NCI-H69 (cell line): ENCODE measurements at regions not wholly inside any gene's neighbourhood (a gene's known extent, or its start where the extent isn't known, plus 50 kb on each side); places are given as distances from the start of the nearest gene placed in this dataset.
"Not testable (repeated sequence)": the region's sequence is repeated elsewhere in the genome, so short reads cannot be mapped to it uniquely, and the experiment has no call there.

Experiments used
- DNase-seq: peaks from one replicate; lab custom pipeline; 2025; lab: John Stamatoyannopoulos, UW

GRCh38 chr2:16722677-16723076 is 57.0 kb upstream of the CYRIA start:
- no peak for DNase-seq

- no peak for DNase-seq
These were observed 56.5 kb upstream of the CYRIA start for GRCh38 chr2:16722126-16722525.

DNA sequence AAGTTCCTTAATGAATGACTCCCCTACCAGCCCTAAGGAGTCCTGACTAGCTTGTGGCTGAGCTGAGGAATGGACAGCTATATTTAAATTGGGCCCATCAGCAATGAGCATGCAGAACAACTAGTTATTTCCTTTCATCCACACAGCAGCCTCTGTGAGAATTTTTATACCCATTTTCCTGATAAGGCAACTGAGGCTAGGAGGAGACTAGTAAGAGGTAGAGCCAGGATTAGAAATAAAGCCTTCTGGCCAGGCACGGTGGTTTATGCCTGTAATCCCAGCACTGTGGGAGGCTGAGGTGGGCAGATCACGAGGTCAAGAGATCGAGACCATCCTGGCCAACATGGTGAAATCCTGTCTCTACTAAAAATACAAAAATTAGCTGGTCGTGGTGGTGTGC is 55.9 kb upstream of the CYRIA start:
- not testable (repeated sequence) for DNase-seq

GRCh38 chr2:16720737-16721136 is 55.1 kb upstream of the CYRIA start:
- not testable (repeated sequence) for DNase-seq

- no peak for DNase-seq
These were observed 53.8 kb upstream of the CYRIA start for GRCh38 chr2:16719485-16719808.

- no peak for DNase-seq
These were observed 53.2 kb upstream of the CYRIA start for GRCh38 chr2:16718576-16719484.

- no peak for DNase-seq
These were observed 51.8 kb upstream of the CYRIA start for GRCh38 chr2:16717477-16717876.

GRCh38 chr2:16716944-16717343 is 51.3 kb upstream of the CYRIA start:
- no peak for DNase-seq

- DNase-seq, result no peak
These were observed 50.4 kb upstream of the CYRIA start for GRCh38 chr2:16716024-16716423.
